Fibroblast of upper back skin (primary cell): ENCODE measurements at regions not wholly inside any gene's neighbourhood (a gene's known extent, or its start where the extent isn't known, plus 50 kb on each side); places are given as distances from the start of the nearest gene placed in this dataset.
"Not testable (repeated sequence)": the region's sequence is repeated elsewhere in the genome, so short reads cannot be mapped to it uniquely, and the experiment has no call there.

Experiments
- DNase-seq: peaks from one replicate; pipeline ENCODE4 v3.0.0-alpha.2; 2013

DNA sequence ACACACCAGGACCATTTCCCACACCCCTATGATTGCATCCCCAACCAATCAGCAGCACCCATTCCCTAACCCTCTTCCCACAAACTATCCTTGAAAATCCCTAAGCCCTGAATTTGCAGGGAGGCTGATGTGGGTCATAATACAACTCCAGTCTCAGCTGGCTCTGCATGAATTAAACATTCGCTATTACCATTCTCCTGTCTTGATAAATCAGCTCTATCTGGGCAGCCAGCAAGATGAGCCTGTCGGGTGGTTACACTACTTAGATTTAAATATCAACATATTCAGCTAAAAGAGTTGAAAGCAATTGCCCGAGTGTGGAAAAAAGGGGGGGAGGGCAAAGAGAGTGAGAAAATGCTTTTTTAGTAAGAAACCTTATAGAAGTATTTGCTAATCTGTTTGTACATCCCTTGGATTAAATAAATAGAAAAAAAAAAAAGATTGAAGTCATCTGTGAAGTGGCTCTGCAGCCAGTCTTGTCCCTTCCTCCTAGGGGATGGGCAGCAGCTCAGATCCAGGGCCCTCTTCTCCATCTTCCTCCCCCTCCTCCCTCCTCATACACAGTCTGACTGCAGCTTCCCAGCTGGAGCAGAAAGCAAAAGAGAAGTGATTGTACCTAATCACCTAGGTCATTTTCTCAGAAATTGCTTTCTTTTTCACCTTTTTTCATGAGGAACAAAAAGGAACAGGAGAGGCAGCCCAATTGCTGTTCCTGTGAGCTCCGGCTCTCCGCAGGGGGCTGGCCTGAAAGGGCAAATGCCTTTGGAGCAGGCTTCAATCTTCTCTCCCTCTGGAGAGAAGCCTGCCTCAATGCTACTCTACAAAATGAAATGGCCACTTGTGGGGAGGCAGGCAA lies 356.6 kb upstream of the SULF2 start:
- no peak for DNase-seq

DNA sequence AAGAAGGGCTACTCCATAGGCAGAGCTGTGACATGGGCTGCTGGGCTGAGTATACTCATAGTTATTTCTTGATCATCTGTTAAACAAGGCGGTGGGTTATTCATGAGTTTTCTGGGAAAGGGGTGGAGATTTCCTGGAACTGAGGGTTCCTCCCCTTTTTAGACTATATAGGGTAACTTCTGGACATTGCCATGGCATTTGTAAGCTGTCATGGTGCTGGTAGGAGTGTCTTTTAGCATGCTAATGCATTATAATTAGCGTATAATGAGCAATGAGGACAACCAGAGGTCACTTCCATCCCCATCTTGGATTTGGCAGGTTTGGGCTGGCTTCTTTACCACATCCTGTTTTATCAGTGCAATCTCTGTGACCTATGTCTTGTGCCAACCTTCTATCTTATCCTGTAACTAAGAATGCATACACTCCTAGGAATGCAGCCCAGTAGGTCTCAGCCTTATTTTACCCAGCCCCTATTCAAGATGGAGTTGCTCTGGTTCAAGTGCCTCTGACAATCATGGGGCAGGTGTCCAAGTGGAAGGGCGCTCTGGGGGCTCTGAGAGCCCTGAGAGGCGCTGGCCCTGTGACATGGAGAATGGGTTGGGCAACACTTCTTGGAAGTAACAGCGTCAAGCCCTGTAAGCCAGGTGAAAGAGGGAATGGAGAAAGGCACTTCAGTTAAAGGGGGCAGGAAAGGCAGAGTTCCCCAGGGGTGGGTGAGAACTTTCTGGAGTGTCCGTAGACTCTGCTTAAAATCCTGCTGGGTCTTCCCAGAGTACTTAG lies 354.2 kb upstream of the SULF2 start:
- peak; percentile 88 for DNase-seq

GRCh38 chr20:48132834-48133233 lies 347.6 kb upstream of the SULF2 start:
- DNase-seq, result no peak

GRCh38 chr20:48131581-48131980 lies 346.3 kb upstream of the SULF2 start:
- peak; percentile 94 for DNase-seq

GRCh38 chr20:48129345-48129942 lies 344.2 kb upstream of the SULF2 start:
- peak; percentile 73 for DNase-seq

DNA sequence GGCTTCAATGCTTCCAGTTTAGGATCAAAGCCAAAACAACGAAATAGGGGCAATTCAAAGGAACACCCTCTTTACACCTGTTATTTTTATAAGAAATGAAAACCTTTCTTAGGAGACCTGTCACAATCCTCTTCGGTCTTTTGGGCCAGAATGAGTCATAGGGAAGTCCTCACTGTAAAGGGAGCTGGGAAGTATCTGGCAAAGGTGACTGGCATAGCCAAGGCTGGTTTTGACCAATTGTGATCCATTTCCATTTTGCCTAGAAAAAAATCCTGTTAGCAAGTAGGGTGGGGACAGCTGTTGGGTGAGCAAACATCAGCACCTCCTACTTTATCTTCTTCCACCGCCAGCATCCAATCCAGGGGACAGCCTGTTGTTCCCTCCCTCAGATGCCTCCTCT lies 343.2 kb upstream of the SULF2 start:
- DNase-seq, result no peak

GRCh38 chr20:48127964-48128363 lies 342.7 kb upstream of the SULF2 start:
- peak; percentile 26 for DNase-seq

- DNase-seq, result not testable (repeated sequence)
Measured at GRCh38 chr20:48127133-48127532, 341.9 kb upstream of the SULF2 start.

DNA sequence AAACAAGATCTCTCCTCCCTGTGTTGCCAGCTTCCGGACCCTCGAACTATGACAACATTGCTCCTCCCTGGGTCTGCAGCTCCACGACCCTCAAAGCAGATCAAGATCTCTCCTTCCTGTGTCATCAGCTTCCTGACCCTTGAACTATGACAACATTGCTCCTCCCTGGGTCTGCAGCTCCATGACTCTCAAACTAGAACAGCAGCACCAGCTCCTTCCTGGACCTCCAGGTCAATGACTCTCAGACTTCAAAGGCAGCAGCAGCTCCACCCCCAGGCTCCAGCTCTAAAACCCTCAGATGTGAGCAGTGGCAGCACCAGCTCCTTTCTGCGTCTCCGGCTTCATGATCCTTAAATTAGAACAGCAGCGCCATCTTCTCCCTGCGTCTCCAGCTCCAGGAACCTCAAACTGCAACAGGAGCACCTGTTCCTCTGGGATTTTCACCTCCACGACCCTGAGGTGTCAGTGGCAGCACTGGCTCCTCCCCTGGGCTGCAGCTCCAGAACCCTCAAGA lies 341.0 kb upstream of the SULF2 start:
- DNase-seq, result no peak

DNA sequence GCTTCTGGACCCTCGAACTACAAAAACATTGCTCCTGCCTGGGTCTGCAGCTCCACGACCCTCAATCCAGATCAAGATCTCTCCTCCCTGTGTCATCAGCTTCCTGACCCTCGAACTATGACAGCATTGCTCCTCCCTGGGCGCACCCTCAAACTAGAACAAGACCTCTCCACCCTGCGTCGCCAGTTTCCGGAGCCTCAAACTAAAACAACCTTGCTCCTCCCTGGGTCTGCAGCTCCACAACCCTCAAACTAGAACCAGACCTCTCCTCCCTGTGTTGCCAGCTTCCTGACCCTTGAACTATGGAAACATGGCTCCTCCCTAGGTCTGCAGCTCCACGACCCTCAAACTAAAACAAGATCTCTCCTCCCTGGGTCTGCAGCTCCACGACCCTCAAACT lies 339.7 kb upstream of the SULF2 start:
- DNase-seq, result no peak

DNA sequence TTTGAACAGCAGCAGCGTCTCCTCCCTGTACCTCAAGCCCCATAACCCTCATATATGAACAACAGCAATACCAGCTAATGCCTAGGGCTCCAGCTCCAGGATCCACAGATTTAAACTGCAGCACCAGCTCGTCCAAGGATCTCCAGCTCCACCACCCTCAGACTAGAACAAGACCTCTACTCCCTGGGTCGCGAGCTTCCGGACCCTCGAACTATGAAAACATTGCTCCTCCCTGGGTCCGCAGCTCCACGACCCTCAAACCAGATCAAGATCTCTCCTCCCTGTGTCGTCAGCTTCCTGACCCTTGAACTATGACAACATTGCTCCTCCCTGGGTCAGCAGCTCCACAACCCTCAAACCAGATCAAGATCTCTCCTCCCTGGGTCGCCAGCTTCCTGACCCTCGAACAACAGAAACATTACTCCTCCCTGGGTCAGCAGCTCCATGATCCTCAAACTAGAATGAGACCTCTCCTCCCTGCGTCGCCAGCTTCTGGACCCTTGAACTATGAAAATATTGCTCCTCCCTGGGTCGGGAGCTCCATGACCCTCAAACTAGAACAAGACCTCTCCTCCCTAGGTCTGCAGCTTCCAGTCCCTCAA lies 339.0 kb upstream of the SULF2 start:
- no peak for DNase-seq

DNA sequence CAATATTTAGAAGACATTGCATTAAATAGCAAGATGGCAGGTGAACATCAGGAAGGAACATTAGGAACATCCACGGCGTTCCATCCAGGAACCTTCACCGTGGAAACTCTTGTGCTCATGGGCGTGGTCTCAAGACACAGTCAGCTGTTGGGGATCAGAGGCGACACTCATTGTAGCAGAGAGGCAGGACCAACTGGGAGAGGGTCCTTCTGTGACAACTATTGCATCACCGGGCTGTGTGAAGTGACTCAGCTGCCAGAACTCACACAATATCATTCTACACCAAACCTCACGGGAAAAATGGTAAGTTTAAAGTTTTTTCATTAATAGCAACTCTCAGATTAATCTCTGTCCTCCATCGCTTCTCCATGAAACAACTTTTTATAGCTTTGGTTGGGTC lies 334.8 kb upstream of the SULF2 start:
- peak; percentile 31 for DNase-seq

DNA sequence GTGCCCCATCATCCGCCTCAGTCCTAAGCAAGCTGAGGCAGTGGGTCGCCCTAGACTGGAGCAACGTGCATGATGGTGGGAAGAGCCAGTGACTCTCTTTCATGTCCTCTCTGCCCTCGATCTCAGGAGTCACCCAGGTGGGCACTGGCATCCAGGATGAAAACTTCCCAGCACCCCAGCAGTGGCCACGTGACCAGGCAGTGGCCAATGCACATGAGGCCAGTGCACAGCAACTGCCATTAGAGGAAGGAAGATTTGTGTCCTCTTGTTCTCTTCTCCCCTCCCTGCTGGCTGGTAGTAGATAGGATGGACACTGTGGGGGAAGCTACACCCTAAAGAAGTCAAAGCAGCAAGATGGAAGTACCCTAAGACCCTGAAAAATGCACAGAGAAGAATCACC lies 334.1 kb upstream of the SULF2 start:
- DNase-seq, result not testable (repeated sequence)

- no peak for DNase-seq
Measured at GRCh38 chr20:48115502-48115901, 330.2 kb upstream of the SULF2 start.

DNA sequence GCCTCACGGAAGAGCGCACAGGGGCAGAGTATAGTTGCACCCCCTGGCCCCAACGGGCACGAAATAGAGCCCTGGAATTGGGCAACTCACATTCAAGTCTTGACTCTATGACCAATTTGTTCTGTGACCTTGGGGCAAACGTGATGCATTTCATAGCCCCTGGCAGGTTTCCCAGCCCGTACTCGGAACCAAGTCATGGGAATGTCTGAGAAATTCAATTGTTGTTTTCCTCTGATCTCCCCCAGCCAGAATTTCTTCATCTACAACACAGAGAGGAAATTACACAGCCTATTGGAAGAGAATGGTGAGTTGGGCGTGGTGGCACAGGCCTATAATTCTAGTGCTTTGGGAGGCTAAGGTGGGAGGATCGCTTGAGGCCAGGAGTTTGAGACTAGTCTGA lies 322.3 kb upstream of the SULF2 start:
- DNase-seq, result no peak

GRCh38 chr20:48106428-48106827 lies 321.1 kb upstream of the SULF2 start:
- no peak for DNase-seq

GRCh38 chr20:48105526-48105925 lies 320.2 kb upstream of the SULF2 start:
- DNase-seq, result peak; percentile 42

DNA sequence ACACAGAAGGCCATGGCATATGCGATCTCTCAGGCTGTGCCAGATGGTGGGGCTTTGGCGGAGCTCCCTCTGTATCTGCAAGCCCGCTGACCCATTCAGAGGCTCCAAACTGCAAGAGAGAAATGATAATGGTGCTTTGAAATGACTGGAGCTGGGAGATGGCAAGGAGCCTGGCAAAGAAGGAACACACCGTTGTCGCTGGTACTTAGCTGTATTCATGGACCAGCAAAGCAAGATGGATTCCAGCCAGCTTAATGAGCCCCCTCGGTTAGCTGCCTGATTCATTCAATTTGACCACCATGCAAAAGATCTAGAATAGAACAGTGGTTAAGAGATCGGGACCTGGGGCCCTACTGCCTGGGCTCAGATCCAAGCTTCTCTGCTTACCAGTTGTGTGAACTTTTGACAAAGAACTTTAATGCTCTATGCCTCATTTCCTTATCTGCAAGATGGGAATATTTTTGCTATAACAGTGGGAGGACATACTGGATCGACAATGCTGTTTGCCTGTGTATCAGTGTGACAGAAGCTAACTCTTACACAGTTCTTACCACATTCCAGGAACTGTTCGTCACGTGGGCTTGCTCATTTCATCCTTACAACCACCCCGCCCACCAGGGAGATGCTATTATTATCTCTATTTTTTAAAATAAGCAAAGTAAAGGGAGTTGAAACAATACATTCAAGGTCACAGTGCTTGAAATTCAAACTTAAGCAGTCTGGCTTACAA lies 317.8 kb upstream of the SULF2 start:
- DNase-seq, result peak; percentile 35

- no peak for DNase-seq
Measured at GRCh38 chr20:48102076-48102787, 317.0 kb upstream of the SULF2 start.

GRCh38 chr20:48100483-48100882 lies 315.2 kb upstream of the SULF2 start:
- DNase-seq, result no peak

DNA sequence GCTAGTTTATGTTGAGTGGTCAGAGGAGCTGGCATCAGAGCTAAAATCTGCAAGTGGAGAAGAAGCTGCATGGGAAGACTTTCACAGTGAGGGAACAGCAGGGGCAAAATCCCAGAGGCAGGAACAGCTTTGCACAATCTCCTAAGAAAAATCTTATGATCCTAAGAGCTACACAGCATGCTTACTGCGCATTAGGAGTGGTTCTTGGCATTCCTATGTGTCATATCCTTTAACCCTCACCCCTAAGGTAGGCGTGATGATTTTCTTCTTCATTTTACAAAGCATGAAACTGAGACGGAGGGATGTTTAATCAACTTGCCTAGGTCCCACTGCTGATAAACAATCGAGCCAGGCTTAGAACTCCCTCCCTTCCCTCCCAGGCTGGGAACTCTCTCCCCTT lies 313.6 kb upstream of the SULF2 start:
- DNase-seq, result no peak

- no peak for DNase-seq
Measured at GRCh38 chr20:48098099-48098498, 312.8 kb upstream of the SULF2 start.
